GM12878 (cell line): ENCODE measurements at regions not wholly inside any gene's neighbourhood (a gene's known extent, or its start where the extent isn't known, plus 50 kb on each side); places are given as distances from the start of the nearest gene placed in this dataset.

ENCODE experiments used
- ATAC-seq: fragments of 200-7000 bp; cut with Tn5 transposase; 3 replicates; pipeline ENCODE4 v1.9.1; 2020; ENCODE audit warnings: mild to moderate bottlenecking, moderate library complexity
- BruUV-seq: library from RNA; stranded (reverse); fragments of 400-500 nt; replicated peaks from 2 replicates; lab custom pipeline; 2021; lab: Mats Ljungman, UMichigan
- CTCF ChIA-PET: fragments of 300-600 bp; sonication (Branson Sonifier 250); formaldehyde crosslinking; extraction: SDS; loops from one replicate; lab custom pipeline; 2021; ENCODE audit warnings: inconsistent platforms; lab: Yijun Ruan, JAX
- POLR2A ChIA-PET: fragments of 350-600 bp; formaldehyde crosslinking; extraction: SDS; loops from one replicate; lab custom pipeline; 2021; ENCODE audit warnings: inconsistent platforms; lab: Charles Lee
- RAD21 ChIA-PET: fragments of 300-600 bp; sonication (Branson Sonifier 250); formaldehyde crosslinking; loops from one replicate; lab custom pipeline; 2023; ENCODE audit warnings: antibody characterized with exemption; ENCODE audit not compliant: unreplicated experiment; lab: Charles Lee
- SMC1A ChIA-PET: fragments of 300-600 bp; sonication (Branson Sonifier 250); formaldehyde crosslinking; loops from one replicate; lab custom pipeline; 2023; ENCODE audit not compliant: unreplicated experiment, uncharacterized antibody; lab: Charles Lee
- DNase-seq: peaks from one replicate; pipeline ENCODE4 v3.0.0-alpha.2; 2011; ENCODE audit warnings: low read depth, low spot score
- FAIRE-seq: peaks from 3 replicates; lab custom pipeline; 2011; peaks lifted over from hg19 to GRCh38; lab: Jason Lieb, UNC
- H2AFZ ChIP-seq: 2 replicates; pipeline ENCODE4 v1.6.0; 2011; ENCODE audit warnings: low read depth, low read length, control low read depth; ENCODE audit not compliant: control insufficient read depth
- H3K27ac ChIP-seq: 2 replicates; pipeline ENCODE4 v1.5.1; 2011; ENCODE audit warnings: control low read depth; ENCODE audit not compliant: control insufficient read depth, insufficient read depth
- H3K27me3 ChIP-seq, 2 experiments: replicated peaks in 1 of 2; 2 replicates each; pipeline versions ENCODE4 v1.6.0 to v1.6.1; 2011; ENCODE audit warnings: low read length in 1 of 2; ENCODE audit not compliant: control insufficient read depth in 2 of 2, insufficient read depth in 2 of 2
- H3K36me3 ChIP-seq, 2 experiments: 2 replicates each; pipeline ENCODE4 v1.5.1; 2011; ENCODE audit warnings: low read length in 1 of 2; ENCODE audit not compliant: control insufficient read depth in 2 of 2, insufficient read depth in 2 of 2
- H3K4me1 ChIP-seq: 2 replicates; pipeline ENCODE4 v1.6.1; 2011; ENCODE audit warnings: mild to moderate bottlenecking, low read length, moderate library complexity, mixed read lengths; ENCODE audit not compliant: control insufficient read depth, insufficient read depth
- H3K4me2 ChIP-seq: 2 replicates; pipeline ENCODE4 v1.6.0; 2011; ENCODE audit warnings: control low read depth; ENCODE audit not compliant: control insufficient read depth, insufficient read depth
- H3K4me3 ChIP-seq: fragments of 200-600 bp; sonication (generic); 2 replicates; pipeline ENCODE4 v1.5.1; 2016
- H3K79me2 ChIP-seq: 2 replicates; pipeline ENCODE4 v1.6.0; 2011; ENCODE audit warnings: low read length; ENCODE audit not compliant: control insufficient read depth, insufficient read depth
- H3K9ac ChIP-seq: 2 replicates; pipeline ENCODE4 v1.8.0; 2011; ENCODE audit warnings: low read length, control low read depth, mixed read lengths; ENCODE audit not compliant: control insufficient read depth, insufficient read depth
- H3K9me3 ChIP-seq: replicated peaks from 3 replicates; pipeline ENCODE4 v1.5.1; 2011; ENCODE audit warnings: mild to moderate bottlenecking, low read length; ENCODE audit not compliant: control insufficient read depth, insufficient read depth
- H4K20me1 ChIP-seq: 2 replicates; pipeline ENCODE4 v1.6.0; 2011; ENCODE audit not compliant: control insufficient read depth, insufficient read depth
- FOXK2 ChIP-seq: fragments of 450-650 bp; IDR thresholded peaks from 2 replicates; pipeline ENCODE4 v1.6.1; 2017; ENCODE audit warnings: mild to moderate bottlenecking, moderate library complexity
- MYC ChIP-seq: IDR thresholded peaks from 2 replicates; pipeline ENCODE4 v1.6.1; 2011; ENCODE audit warnings: mild to moderate bottlenecking, low read length, moderate library complexity, inconsistent platforms; ENCODE audit not compliant: insufficient read depth, insufficient replicate concordance, insufficient read length, severe bottlenecking
- NFXL1 ChIP-seq: fragments of 450-650 bp; IDR thresholded peaks from 2 replicates; pipeline ENCODE4 v1.6.1; 2017; ENCODE audit warnings: antibody characterized with exemption, mild to moderate bottlenecking, borderline replicate concordance
- NRF1 ChIP-seq: conservative IDR thresholded peaks from 2 replicates; pipeline ENCODE4 v1.6.1; 2011; ENCODE audit warnings: mild to moderate bottlenecking, low read depth, low read length, improper control_type of control experiment
- SKIL ChIP-seq: fragments of 450-650 bp; IDR thresholded peaks from 2 replicates; pipeline ENCODE4 v1.6.1; 2017; ENCODE audit warnings: mild to moderate bottlenecking, low read depth, inconsistent platforms; ENCODE audit not compliant: poor library complexity, severe bottlenecking
- SMAD5 ChIP-seq: IDR thresholded peaks from 2 replicates; pipeline ENCODE4 v1.6.1; 2016; ENCODE audit warnings: antibody characterized with exemption, low read depth
- SREBF1 ChIP-seq: IDR thresholded peaks from 2 replicates; pipeline ENCODE4 v1.6.1; 2012; ENCODE audit warnings: mild to moderate bottlenecking, low read length
- TAF1 ChIP-seq: IDR thresholded peaks from 2 replicates; pipeline ENCODE4 v1.6.1; 2011; ENCODE audit warnings: mild to moderate bottlenecking, low read depth, low read length, borderline replicate concordance
- ZZZ3 ChIP-seq: IDR thresholded peaks from 2 replicates; pipeline ENCODE4 v1.6.1; 2011; ENCODE audit warnings: low read depth; ENCODE audit not compliant: control insufficient read depth, insufficient read length
- WGBS: methylation state at CpG from one replicate; pipeline ENCODE4 v1.1.6; 2016; ENCODE audit warnings: low lambda C conversion rate; ENCODE audit not compliant: insufficient replicate concordance, insufficient coverage; ENCODE audit errors: missing lambda C conversion rate; 5-methylcytosine and 5-hydroxymethylcytosine counted together
- in situ Hi-C: fragments of 300-500 bp; cut with MboI; formaldehyde crosslinking; loops from 9 replicates; pipeline ENCODE4 v1.14.3; 2018; ENCODE audit warnings: mixed read lengths
- intact Hi-C: fragments of 100-400 bp; cut with micrococcal nuclease; formaldehyde crosslinking; loops from one replicate; pipeline ENCODE4 v1.14.2; 2022; ENCODE audit not compliant: unreplicated experiment

GRCh38 chr12:96112733-96113132 lies 77.3 kb upstream of the LTA4H start:
- Histone ChIP-seq H3K4me3 (no peak overlapping the region), H3K9ac (no peak overlapping the region), H3K79me2 (no peaks in the 10 kb centered on the region), H3K36me3 (no peaks in the 10 kb centered on the region), H3K27ac (no peak overlapping the region), H3K9me3 (no peaks in the 10 kb centered on the region; the same call in 2 of the 3 replicates), H4K20me1 (no peaks in the 10 kb centered on the region), H3K27me3 (peaks cover 0 to 2% of the 10 kb centered on the region in 2 experiments; a peak in 2 of 4 replicates), H3K4me1 (no peaks in the 10 kb centered on the region), H2AFZ (no peak overlapping the region), H3K4me2 (no peak overlapping the region)
- ChIA-PET CTCF (no interaction called here), SMC1A (no interaction called here), POLR2A (no interaction called here), RAD21 (no interaction called here)
- no peak for DNase-seq
- 14% methylated on average over 5 of the region's 5 CpGs for WGBS
- in situ Hi-C loops, result no loop called here
- FAIRE-seq, result no peak
- intact Hi-C loops, result no loop called here
- TF ChIP-seq SREBF1, result no peak
- no peak for TF ChIP-seq NRF1
- no peak for TF ChIP-seq ZZZ3
- no peak for TF ChIP-seq FOXK2
- TF ChIP-seq MYC, result no peak
- no peak for TF ChIP-seq TAF1
- no peak for TF ChIP-seq NFXL1
- ATAC-seq, result no peak
- BruUV-seq, result no TSS peak

GRCh38 chr12:96117460-96117859 lies 76.7 kb upstream of the ELK3 start:
- Histone ChIP-seq H3K27me3 (peaks cover 0 to 2% of the 10 kb centered on the region in 2 experiments; a peak in 1 of 4 replicates), H3K9ac (no peak overlapping the region), H4K20me1 (no peaks in the 10 kb centered on the region), H3K9me3 (no peaks in the 10 kb centered on the region), H3K36me3 (no peaks in the 10 kb centered on the region), H3K27ac (no peak overlapping the region), H3K4me2 (no peak overlapping the region), H3K79me2 (no peaks in the 10 kb centered on the region), H3K4me1 (peaks cover 13% of the 10 kb centered on the region), H2AFZ (no peak overlapping the region), H3K4me3 (no peak overlapping the region)
- ChIA-PET CTCF (interaction anchor here (0.7 kb wide), 1 partner anchor 28 kb away, joined by 4 read pairs; no protein-coding TSS in a partner anchor), RAD21 (no interaction called here), SMC1A (no interaction called here), POLR2A (no interaction called here)
- DNase-seq (no peak), FAIRE-seq (no peak), ATAC-seq (no peak)
- TF ChIP-seq SKIL, result no peak
- no peak for TF ChIP-seq SMAD5
- intact Hi-C loops (no loop called here), in situ Hi-C loops (no loop called here)
- BruUV-seq, result no TSS peak
- 16% methylated on average over 3 of the region's 3 CpGs for WGBS
